Peyer's patch (tissue), 4 donors: ENCODE measurements at regions not wholly inside any gene's neighbourhood (a gene's known extent, or its start where the extent isn't known, plus 50 kb on each side); places are given as distances from the start of the nearest gene placed in this dataset.

Experiments used
- CTCF ChIP-seq, 6 experiments: fragments of 450-650 bp in 4 of 6; fragments of 200-600 bp in 2 of 6; sonication (generic) in 1 of 6; IDR thresholded peaks; one replicate each; pipeline ENCODE4 v1.5.1; 2017 to 2019; ENCODE audit warnings: antibody characterized with exemption in 6 of 6, mild to moderate bottlenecking in 3 of 6, moderate library complexity in 1 of 6
- POLR2A ChIP-seq, 2 donors: fragments of 450-650 bp; IDR thresholded peaks; one replicate each; pipeline ENCODE4 v1.5.1; 2017; ENCODE audit warnings: antibody characterized with exemption in 2 of 2, mild to moderate bottlenecking in 2 of 2, moderate library complexity in 2 of 2

GRCh38 chr2:195333869-195334268 is 323.2 kb upstream of the SLC39A10 start:
- TF ChIP-seq POLR2A (IDR thresholded peaks at IDR 0.05) (no peak), CTCF (IDR thresholded peaks at IDR 0.05) (no peak)
